H1 (cell line): ENCODE measurements at regions not wholly inside any gene's neighbourhood (a gene's known extent, or its start where the extent isn't known, plus 50 kb on each side); places are given as distances from the start of the nearest gene placed in this dataset.

Experiments used
- CTCF ChIA-PET: fragments of 300-600 bp; sonication (Branson Sonifier 250); formaldehyde crosslinking; loops from one replicate; lab custom pipeline; 2021; ENCODE audit not compliant: partially characterized antibody; lab: Charles Lee
- POLR2A ChIA-PET: fragments of 300-600 bp; sonication (Branson Sonifier 250); formaldehyde crosslinking; loops from one replicate; lab custom pipeline; 2021; ENCODE audit warnings: inconsistent platforms; ENCODE audit not compliant: partially characterized antibody; lab: Charles Lee
- DNase-seq, 2 experiments: peaks; one replicate each; pipeline versions ENCODE4 v3.0.0 to v3.0.0-alpha.2; 2010 to 2022; ENCODE audit warnings: low spot score in 2 of 2, low read depth in 1 of 2, mixed read lengths in 1 of 2
- FAIRE-seq: peaks from 2 replicates; lab custom pipeline; 2011; peaks lifted over from hg19 to GRCh38; lab: Jason Lieb, UNC
- H2AFZ ChIP-seq: 2 replicates; pipeline ENCODE4 v1.8.1; 2012; ENCODE audit warnings: low read length, inconsistent platforms
- H2AK5ac ChIP-seq: 2 replicates; pipeline ENCODE4 v1.6.1; 2013; ENCODE audit warnings: low read depth, low read length
- H2BK120ac ChIP-seq: replicated peaks from 2 replicates; pipeline ENCODE3; 2013; ENCODE audit warnings: low read depth, low read length, inconsistent platforms
- H2BK12ac ChIP-seq: 2 replicates; pipeline ENCODE4 v1.6.1; 2013; ENCODE audit warnings: low read depth, low read length
- H2BK15ac ChIP-seq: 2 replicates; pipeline ENCODE4 v1.6.1; 2013; ENCODE audit warnings: low read length
- H2BK20ac ChIP-seq: 2 replicates; pipeline ENCODE4 v1.6.1; 2013; ENCODE audit warnings: low read length
- H2BK5ac ChIP-seq: 2 replicates; pipeline ENCODE4 v1.6.1; 2013; ENCODE audit warnings: low read depth, low read length
- H3K14ac ChIP-seq: 2 replicates; pipeline ENCODE4 v1.6.1; 2013; ENCODE audit warnings: inconsistent platforms; ENCODE audit not compliant: insufficient read length
- H3K18ac ChIP-seq: 2 replicates; pipeline ENCODE4 v1.6.1; 2013; ENCODE audit warnings: low read length; ENCODE audit errors: extremely low read depth
- H3K23ac ChIP-seq: 2 replicates; pipeline ENCODE4 v1.6.1; 2013; ENCODE audit warnings: inconsistent platforms; ENCODE audit not compliant: insufficient read length
- H3K23me2 ChIP-seq: 2 replicates; pipeline ENCODE4 v1.6.1; 2013; ENCODE audit warnings: low read depth, low read length
- H3K27ac ChIP-seq: 2 replicates; pipeline ENCODE4 v1.6.1; 2011; ENCODE audit warnings: low read depth, low read length, inconsistent platforms
- H3K27me3 ChIP-seq, 4 experiments: replicated peaks in 1 of 4; 1 replicate in 1 of 4; 2 replicates in 3 of 4; pipeline versions ENCODE4 v1.6.1 to v1.8.1; 2011 to 2013; ENCODE audit warnings: low read length in 3 of 4, mild to moderate bottlenecking in 3 of 4, inconsistent platforms in 2 of 4, mixed read lengths in 2 of 4, moderate library complexity in 1 of 4; ENCODE audit not compliant: control insufficient read depth in 3 of 4, insufficient read depth in 3 of 4; ENCODE audit errors: extremely low read depth in 1 of 4
- H3K36me3 ChIP-seq, 4 experiments: 2 replicates each; pipeline versions ENCODE4 v1.6.1 to v1.8.1; 2011 to 2013; ENCODE audit warnings: mild to moderate bottlenecking in 4 of 4, low read length in 3 of 4, moderate library complexity in 2 of 4, control low read depth in 1 of 4, inconsistent platforms in 1 of 4; ENCODE audit not compliant: insufficient read depth in 4 of 4, control insufficient read depth in 2 of 4
- H3K4ac ChIP-seq: replicated peaks from 2 replicates; pipeline ENCODE3; 2013; ENCODE audit warnings: low read length, low read depth, mixed read lengths, inconsistent platforms; ENCODE audit not compliant: insufficient read length
- H3K4me1 ChIP-seq, 4 experiments: replicated peaks in 1 of 4; 1 replicate in 1 of 4; 2 replicates in 3 of 4; pipeline versions ENCODE4 v1.6.1 to v1.8.1; 2011 to 2013; ENCODE audit warnings: low read length in 3 of 4, inconsistent platforms in 2 of 4, mixed read lengths in 1 of 4; ENCODE audit not compliant: insufficient read depth in 4 of 4, control insufficient read depth in 3 of 4
- H3K4me2 ChIP-seq, 2 experiments: 2 replicates each; pipeline versions ENCODE4 v1.6.1 to v1.8.1; 2011 to 2013; ENCODE audit warnings: low read depth in 2 of 2, low read length in 2 of 2, control low read depth in 1 of 2, inconsistent platforms in 1 of 2, mild to moderate bottlenecking in 1 of 2; ENCODE audit not compliant: insufficient read depth in 1 of 2
- H3K4me3 ChIP-seq, 4 experiments: fragments of 200-600, 300-600 bp in 1 of 4; sonication (generic), shearing (Covaris generic), sonication (Bioruptor Twin) in 1 of 4; 2 replicates each; pipeline versions ENCODE4 v1.5.1 to v1.8.1; 2011 to 2016; ENCODE audit warnings: low read length in 4 of 4, low read depth in 3 of 4, control low read depth in 2 of 4, inconsistent platforms in 2 of 4, mild to moderate bottlenecking in 2 of 4, mixed read lengths in 1 of 4, moderate library complexity in 1 of 4; ENCODE audit not compliant: insufficient read depth in 2 of 4; ENCODE audit errors: extremely low read depth in 1 of 4
- H3K56ac ChIP-seq: replicated peaks from 2 replicates; pipeline ENCODE3; 2013; ENCODE audit warnings: low read depth, mild to moderate bottlenecking, mixed read lengths, low read length, inconsistent platforms; ENCODE audit not compliant: insufficient read length
- H3K79me1 ChIP-seq: 2 replicates; pipeline ENCODE4 v1.6.1; 2013; ENCODE audit warnings: low read depth, low read length, control low read depth
- H3K79me2 ChIP-seq, 2 experiments: 2 replicates each; pipeline versions ENCODE4 v1.6.1 to v1.8.1; 2012 to 2013; ENCODE audit warnings: low read length in 2 of 2, mild to moderate bottlenecking in 2 of 2, inconsistent platforms in 1 of 2; ENCODE audit not compliant: insufficient read depth in 2 of 2, control insufficient read depth in 1 of 2
- H3K9ac ChIP-seq, 4 experiments: replicated peaks in 1 of 4; 1 replicate in 1 of 4; 2 replicates in 3 of 4; pipeline versions ENCODE4 v1.6.1 to v1.8.1; 2011 to 2013; ENCODE audit warnings: low read depth in 3 of 4, low read length in 3 of 4, control low read depth in 2 of 4, mild to moderate bottlenecking in 2 of 4, moderate library complexity in 2 of 4, inconsistent platforms in 1 of 4; ENCODE audit errors: extremely low read depth in 1 of 4
- H3K9me3 ChIP-seq, 2 experiments: 2 replicates each; pipeline versions ENCODE4 v1.6.1 to v1.8.1; 2012 to 2013; ENCODE audit warnings: mild to moderate bottlenecking in 2 of 2, moderate library complexity in 2 of 2, control low read depth in 1 of 2, inconsistent platforms in 1 of 2, low read depth in 1 of 2, low read length in 1 of 2, mixed read lengths in 1 of 2; ENCODE audit not compliant: insufficient read depth in 2 of 2
- H4K20me1 ChIP-seq, 2 experiments: replicated peaks in 1 of 2; 2 replicates each; pipeline versions ENCODE3 to v1.8.1; 2011 to 2013; ENCODE audit warnings: inconsistent platforms in 2 of 2, low read length in 2 of 2, mild to moderate bottlenecking in 1 of 2; ENCODE audit not compliant: insufficient read depth in 2 of 2, control insufficient read depth in 1 of 2
- H4K5ac ChIP-seq: 2 replicates; pipeline ENCODE4 v1.6.1; 2013; ENCODE audit warnings: low read length, low read depth, mixed read lengths, inconsistent platforms; ENCODE audit not compliant: insufficient read length
- H4K8ac ChIP-seq: 2 replicates; pipeline ENCODE4 v1.8.0; 2013; ENCODE audit warnings: mild to moderate bottlenecking, moderate library complexity, low read length, inconsistent platforms; ENCODE audit not compliant: insufficient read depth; ENCODE audit errors: extremely low read depth
- H4K91ac ChIP-seq: replicated peaks from 2 replicates; pipeline ENCODE3; 2013; ENCODE audit warnings: low read length, mixed read lengths, inconsistent platforms; ENCODE audit not compliant: insufficient read length
- TBP ChIP-seq: IDR thresholded peaks from 2 replicates; pipeline ENCODE4 v1.6.1; 2011; ENCODE audit warnings: low read depth, low read length, improper control_type of control experiment
- WGBS, 2 experiments: shearing (Covaris generic) in 1 of 2; methylation state at CpG; one replicate each; pipeline versions ENCODE4 v1.1.6 to v1.1.7; 2013 to 2015; ENCODE audit warnings: low lambda C conversion rate in 2 of 2, mixed read lengths in 2 of 2, inconsistent platforms in 1 of 2, low coverage in 1 of 2, missing lambda C conversion rate in 1 of 2; ENCODE audit not compliant: insufficient replicate concordance in 2 of 2, insufficient coverage in 1 of 2, insufficient read length in 1 of 2; ENCODE audit errors: extremely low coverage in 1 of 2, missing lambda C conversion rate in 1 of 2; 5-methylcytosine and 5-hydroxymethylcytosine counted together

DNA sequence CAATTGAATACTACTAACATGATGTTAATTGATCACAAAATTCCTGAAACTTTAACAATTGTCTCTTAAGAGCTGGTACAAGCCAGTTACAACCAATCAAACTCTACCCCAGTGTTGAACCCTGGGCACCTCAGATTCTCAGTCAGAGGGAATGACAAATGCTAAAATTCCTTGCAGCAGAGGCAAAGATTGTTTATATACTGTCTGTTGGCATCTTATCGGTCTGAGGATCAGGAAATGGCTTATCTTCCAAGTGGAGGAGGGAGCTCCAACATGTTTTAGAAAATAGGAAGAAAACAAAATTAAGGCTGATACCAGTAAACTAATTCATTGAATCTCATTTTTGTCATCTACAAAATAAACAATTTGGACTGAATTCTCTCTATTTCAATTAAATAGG, 527.8 kb upstream of the ZNF608 start:
- no peak overlapping the region for H3K18ac ChIP-seq
- H3K4ac ChIP-seq: no peak overlapping the region
- no peak overlapping the region for H2BK15ac ChIP-seq
- H3K27me3 ChIP-seq: no peaks in the 10 kb centered on the region
- 89% methylated on average over 1 of the region's 1 CpG; no CpG with 5 or more reads in 1 of the 2 experiments for WGBS, 2 experiments
- H3K14ac ChIP-seq: no peak overlapping the region
- no peak overlapping the region for H3K23ac ChIP-seq
- H4K8ac ChIP-seq: no peak overlapping the region
- H3K4me3 ChIP-seq: no peak overlapping the region
- H3K79me2 ChIP-seq: no peaks in the 10 kb centered on the region
- H2BK12ac ChIP-seq: no peak overlapping the region
- H3K56ac ChIP-seq: no peak overlapping the region
- TF ChIP-seq TBP: no peak
- H3K4me1 ChIP-seq: peaks cover 0 to 6% (median 3%) of the 10 kb centered on the region in 4 experiments; a peak in 2 of 7 replicates
- no peak overlapping the region for H2AFZ ChIP-seq
- no peak overlapping the region for H2BK20ac ChIP-seq
- no peaks in the 10 kb centered on the region for H4K20me1 ChIP-seq
- no peak overlapping the region for H3K4me2 ChIP-seq
- DNase-seq (no peak), FAIRE-seq (no peak)
- no peak overlapping the region for H2BK120ac ChIP-seq
- no peak overlapping the region for H2AK5ac ChIP-seq
- ChIA-PET CTCF (interaction anchor here (0.6 to 1.0 kb wide), 2 partner anchors 35 to 303 kb away, joined by 3 to 4 read pairs; no protein-coding TSS in a partner anchor), POLR2A (no interaction called here)
- H3K23me2 ChIP-seq: no peaks in the 10 kb centered on the region
- no peaks in the 10 kb centered on the region for H3K9me3 ChIP-seq
- no peak overlapping the region for H4K5ac ChIP-seq
- no peak overlapping the region for H2BK5ac ChIP-seq
- H3K9ac ChIP-seq: no peak overlapping the region
- no peaks in the 10 kb centered on the region for H3K36me3 ChIP-seq
- H3K27ac ChIP-seq: no peak overlapping the region
- H4K91ac ChIP-seq: no peak overlapping the region
- no peaks in the 10 kb centered on the region for H3K79me1 ChIP-seq
